GM21576 (cell line): ENCODE measurements at regions not wholly inside any gene's neighbourhood (a gene's known extent, or its start where the extent isn't known, plus 50 kb on each side); places are given as distances from the start of the nearest gene placed in this dataset.

Source experiments
- ATAC-seq: cut with Tn5 transposase; IDR thresholded peaks from one replicate; pipeline ENCODE4 v1.9.1; 2021; ENCODE audit warnings: mild to moderate bottlenecking, moderate library complexity; ENCODE audit not compliant: unreplicated experiment

GRCh38 chr7:11895337-11895736 lies 63.3 kb upstream of the THSD7A start:
- no peak for ATAC-seq

DNA sequence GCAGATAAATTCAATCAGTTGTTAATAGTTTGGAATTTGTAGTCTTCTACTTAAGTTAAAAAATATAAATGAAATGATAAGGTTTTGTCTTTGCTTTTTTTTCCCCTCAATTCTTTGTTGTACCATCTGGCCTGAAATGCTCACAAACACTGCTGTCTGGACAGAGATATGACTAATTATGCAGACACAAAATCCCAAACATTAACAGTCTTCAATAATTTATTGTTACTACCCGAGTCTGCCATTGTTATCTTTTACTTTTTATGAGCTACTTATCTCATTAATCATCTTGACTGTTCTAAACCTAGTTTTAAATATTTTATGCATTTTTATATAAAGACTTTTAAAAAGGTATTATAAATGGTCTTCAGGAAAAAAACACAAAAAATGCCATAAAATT lies 64.7 kb upstream of the THSD7A start:
- no peak for ATAC-seq

GRCh38 chr7:11899247-11899646 lies 67.2 kb upstream of the THSD7A start:
- ATAC-seq: no peak

DNA sequence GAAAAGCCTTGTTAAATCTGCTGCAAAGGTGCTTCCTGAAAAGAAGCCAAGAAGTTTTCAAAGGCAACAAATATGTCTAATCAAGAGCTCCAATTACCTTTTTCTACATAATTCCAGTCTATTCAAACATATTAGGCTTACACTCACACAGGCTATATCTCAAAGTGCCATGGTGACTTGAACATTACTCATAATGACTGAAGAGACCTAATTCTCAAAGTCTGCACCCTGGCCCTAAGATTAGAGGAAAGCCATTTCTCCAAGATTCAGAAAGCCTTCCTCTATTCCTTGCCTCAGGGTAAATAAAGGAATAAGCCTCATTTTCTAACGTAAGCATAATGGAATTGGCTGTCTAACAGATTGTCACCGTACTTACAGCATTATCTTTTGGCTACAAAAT lies 78.3 kb upstream of the THSD7A start:
- no peak for ATAC-seq

DNA sequence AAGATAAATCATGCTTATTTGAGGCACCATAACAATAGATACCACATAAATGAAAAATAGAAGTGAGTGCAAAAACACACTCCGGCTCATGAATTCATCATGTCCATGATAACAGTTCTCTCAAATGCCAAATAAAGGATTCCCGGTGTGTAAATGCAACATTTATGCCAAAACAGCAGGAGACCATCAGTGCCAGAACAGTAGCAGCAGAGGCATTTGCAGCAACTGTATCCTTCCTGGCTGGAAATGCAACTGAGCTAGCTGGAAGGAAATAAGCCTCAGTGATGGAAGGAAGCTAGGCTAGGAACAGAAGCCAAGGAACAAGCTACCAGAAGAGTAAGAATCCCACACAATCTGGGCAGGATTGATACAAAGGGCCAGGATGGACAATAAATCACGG lies 79.9 kb upstream of the THSD7A start:
- ATAC-seq: no peak

GRCh38 chr7:11914645-11915044 lies 82.6 kb upstream of the THSD7A start:
- ATAC-seq: no peak

DNA sequence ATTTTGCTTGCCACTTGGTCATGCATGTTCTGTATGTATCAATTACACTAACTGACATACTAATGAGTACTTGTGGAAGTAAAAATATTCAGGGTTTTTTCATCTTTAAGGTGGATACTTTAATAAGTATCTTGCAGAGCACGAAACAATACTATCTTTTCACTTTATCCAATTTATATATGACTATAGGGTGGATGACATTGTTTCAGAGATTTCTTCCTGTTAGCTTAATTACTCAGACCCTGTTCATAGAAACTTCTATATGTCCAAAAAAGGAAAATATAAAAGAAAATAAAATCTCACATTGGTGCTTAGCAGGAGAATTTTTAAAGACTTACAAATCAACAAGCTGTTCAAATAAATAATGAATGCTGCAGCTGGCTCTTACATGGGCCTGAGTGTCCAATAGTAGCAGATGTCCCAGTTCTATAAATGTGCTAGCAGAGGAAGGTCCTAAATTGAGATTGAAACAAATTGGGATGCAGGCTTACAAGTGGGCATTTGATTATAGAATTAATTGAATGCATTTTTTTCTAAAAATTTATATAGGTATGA lies 91.5 kb upstream of the THSD7A start:
- no peak for ATAC-seq

DNA sequence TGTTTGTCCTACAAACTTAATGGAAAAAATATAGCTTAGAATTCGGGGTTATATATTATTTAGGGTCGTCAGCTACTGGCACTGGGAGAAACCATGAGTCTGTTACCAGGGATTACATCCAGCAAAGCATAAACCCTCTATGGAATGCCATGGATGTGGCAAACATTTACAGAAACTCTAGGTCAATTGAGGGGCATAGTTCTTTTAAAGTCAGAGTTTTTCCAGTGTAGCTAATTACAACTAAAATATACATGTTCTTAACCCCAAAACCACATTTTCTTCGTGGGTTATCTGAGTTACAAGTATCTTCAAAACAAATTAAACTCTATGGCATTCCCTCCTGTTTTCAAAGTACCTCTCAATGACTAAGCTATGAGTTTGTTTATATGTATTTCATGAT lies 99.3 kb upstream of the THSD7A start:
- ATAC-seq: no peak

DNA sequence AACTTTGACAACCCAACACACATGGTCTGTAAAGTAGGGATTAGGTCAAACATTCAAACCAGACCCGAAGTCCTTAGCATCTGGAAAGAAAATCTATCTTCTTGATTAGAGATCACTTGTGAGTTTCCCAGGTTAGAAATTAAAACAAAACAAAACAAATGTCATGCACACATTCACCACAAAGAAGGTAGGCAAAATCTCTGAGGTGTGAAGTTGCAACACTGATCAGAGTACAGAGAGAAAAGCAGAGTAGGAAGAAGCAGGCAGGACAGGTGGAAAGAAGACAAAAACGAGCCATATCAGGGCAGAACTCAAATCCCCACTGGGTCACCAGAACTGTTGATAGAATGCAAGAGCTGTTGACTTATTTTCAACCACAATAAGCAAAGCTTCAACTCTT lies 102.8 kb upstream of the THSD7A start:
- ATAC-seq: no peak

- no peak for ATAC-seq
Observed at GRCh38 chr7:11935905-11936304, 103.9 kb upstream of the THSD7A start.

GRCh38 chr7:11946794-11947193 lies 114.8 kb upstream of the THSD7A start:
- ATAC-seq: no peak

- no peak for ATAC-seq
Observed at GRCh38 chr7:11950281-11950680, 118.3 kb upstream of the THSD7A start.

DNA sequence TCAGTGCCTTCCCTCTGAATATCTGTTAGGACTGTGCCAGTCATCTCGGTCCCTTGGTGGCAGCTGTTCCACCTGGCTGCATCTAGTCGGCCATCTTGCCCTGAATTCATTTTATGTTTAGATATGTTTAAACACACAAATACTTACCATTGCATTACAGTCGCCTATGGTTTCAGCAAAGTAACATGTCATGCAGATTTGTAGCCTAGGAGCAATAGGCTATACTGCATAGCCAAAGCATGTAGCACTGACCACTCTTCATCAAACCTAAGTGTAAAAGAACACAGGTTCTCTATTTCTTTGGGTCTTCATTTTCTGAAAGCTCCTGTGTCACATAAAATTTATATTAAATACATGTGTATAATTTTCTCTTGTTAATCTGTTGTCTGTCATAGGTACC lies 118.9 kb upstream of the THSD7A start:
- ATAC-seq: no peak

- no peak for ATAC-seq
Observed at GRCh38 chr7:11951909-11952308, 119.9 kb upstream of the THSD7A start.

GRCh38 chr7:11952972-11953371 lies 121.0 kb upstream of the THSD7A start:
- ATAC-seq: no peak

DNA sequence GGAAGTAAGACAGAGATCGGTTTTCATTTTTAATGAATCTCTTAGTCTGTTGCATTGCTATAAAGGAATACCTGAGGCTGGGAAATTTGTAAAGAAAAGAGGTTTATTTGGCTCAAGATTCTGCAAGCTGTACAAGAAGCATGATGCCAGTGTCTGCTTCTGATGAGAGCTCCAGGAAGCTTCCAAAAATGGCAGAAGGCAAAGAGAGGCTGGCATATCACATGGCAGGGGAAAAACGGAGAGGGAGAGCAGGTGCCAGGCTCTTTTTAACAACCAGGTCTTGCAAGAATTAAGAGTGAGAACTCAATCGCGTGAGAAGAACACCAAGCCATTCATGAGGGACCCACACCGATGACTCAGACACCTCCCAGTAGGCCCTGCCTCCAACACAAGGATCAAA lies 125.0 kb upstream of the THSD7A start:
- ATAC-seq: no peak

GRCh38 chr7:11957956-11958355 lies 126.0 kb upstream of the THSD7A start:
- no peak for ATAC-seq

- no peak for ATAC-seq
Observed at GRCh38 chr7:11959121-11959520, 127.1 kb upstream of the THSD7A start.

DNA sequence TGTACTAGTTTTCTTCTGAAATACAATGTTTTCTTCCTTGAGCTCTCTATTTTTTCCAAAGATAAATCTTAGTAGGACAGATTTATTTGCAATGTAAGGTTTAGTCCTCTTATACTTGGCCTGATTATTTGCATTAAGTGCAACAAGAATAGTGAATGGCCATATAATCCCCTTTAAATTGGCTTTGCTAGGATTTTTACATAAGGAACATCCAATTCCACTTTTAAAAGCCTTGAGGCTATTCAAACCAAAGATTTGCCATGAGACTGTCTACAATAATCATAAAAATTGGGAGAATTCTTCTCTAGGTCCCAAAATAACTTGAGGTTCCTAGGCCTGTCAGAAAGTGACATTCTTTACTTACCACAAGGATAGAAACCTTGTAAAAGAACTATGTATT lies 128.6 kb upstream of the THSD7A start:
- no peak for ATAC-seq

DNA sequence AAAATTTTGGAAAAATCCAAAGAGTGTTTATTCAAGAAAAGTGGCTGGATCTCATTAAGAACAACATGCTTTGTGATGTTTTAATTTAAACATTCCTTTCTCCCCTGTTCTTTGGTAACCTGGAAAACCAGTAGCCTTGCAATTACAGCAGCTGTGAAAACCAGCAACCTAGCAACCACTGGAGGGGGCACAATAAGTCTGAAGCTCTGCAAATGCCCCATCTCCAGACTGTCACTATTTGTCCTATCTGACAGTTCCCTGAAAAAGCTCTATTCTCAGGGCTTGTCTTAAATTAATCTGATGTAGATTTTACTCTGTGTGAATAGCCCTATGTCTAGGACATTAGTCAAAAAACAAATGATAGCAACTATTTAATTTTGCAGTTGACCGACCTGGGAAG lies 137.6 kb upstream of the THSD7A start:
- ATAC-seq: no peak

DNA sequence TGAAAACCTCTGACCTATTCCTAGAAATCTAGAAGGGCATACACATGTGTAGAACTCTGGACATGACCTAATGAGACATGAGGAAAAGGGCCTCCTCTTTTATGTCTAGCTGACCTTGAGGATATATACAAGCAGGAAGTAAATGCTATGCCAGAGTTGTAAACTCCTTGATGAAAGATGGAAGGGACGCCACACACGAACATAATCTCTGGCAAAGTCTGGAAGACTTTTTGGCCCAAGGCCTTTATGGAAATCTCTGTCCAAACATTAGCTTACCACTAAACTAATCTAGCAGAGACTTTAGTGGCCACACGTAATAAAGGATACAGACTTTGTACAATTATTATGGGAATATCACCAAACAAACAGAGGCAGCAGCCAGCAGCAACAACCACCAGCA lies 138.1 kb upstream of the THSD7A start:
- ATAC-seq: no peak

GRCh38 chr7:11985376-11985775 lies 153.4 kb upstream of the THSD7A start:
- ATAC-seq: no peak

DNA sequence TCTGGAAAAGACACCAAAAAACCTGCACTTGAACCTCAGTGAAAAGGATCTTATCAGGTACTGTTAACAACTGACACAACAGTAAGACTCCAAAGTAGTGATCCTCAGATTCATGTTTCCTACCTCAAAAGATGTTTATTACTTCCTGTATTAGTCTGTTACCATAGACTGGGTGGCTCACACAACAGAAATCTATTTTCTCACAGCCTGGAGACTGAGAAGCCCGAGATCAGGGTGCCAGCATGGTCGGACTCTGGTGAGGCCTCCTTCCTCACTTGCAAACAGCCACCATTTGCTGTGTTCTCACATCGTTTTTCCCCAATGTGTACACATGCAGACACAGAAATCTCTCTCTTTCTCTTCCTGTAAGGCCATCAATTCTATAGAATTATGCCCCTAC lies 154.0 kb upstream of the THSD7A start:
- no peak for ATAC-seq

GRCh38 chr7:11988186-11988585 lies 156.2 kb upstream of the THSD7A start:
- ATAC-seq: no peak
